Colonic mucosa (tissue), 4 donors: ENCODE measurements at regions not wholly inside any gene's neighbourhood (a gene's known extent, or its start where the extent isn't known, plus 50 kb on each side); places are given as distances from the start of the nearest gene placed in this dataset.

Experiments used
- DNase-seq: peaks from one replicate; pipeline ENCODE4 v3.0.0-alpha.2; 2020
- H3K27ac ChIP-seq: fragments of 200-600 bp; one replicate; pipeline ENCODE4 v1.8.0; 2021
- H3K27me3 ChIP-seq: fragments of 200-600 bp; one replicate; pipeline ENCODE4 v1.8.0; 2021
- H3K36me3 ChIP-seq: fragments of 200-600 bp; one replicate; pipeline ENCODE4 v1.8.0; 2021
- H3K4me1 ChIP-seq: fragments of 200-600 bp; one replicate; pipeline ENCODE4 v1.8.0; 2021; ENCODE audit warnings: mild to moderate bottlenecking
- H3K4me3 ChIP-seq: fragments of 200-600 bp; one replicate; pipeline ENCODE4 v1.8.0; 2021
- H3K9ac ChIP-seq, 2 donors: one replicate each; pipeline ENCODE4 v1.7.0; 2013; ENCODE audit warnings: control low read depth in 2 of 2, low read depth in 2 of 2, low read length in 2 of 2
- H3K9me3 ChIP-seq: fragments of 200-600 bp; one replicate; pipeline ENCODE4 v1.8.0; 2021
- intact Hi-C: fragments of 100-400 bp; cut with DNase I; formaldehyde crosslinking; loops from one replicate; pipeline ENCODE4 v1.14.1; 2022
- TF ChIP-seq, protein P1 (sequence below): fragments of 200-600 bp; IDR thresholded peaks from one replicate; pipeline ENCODE4 v1.8.0; 2022; ENCODE audit warnings: antibody characterized with exemption, mild to moderate bottlenecking
- donor health status: healthy.
- donor health status: DM: no; HTN: no; CAD: no.
- donor health status: DM: no; HTN: no; CAD: no.

DNA sequence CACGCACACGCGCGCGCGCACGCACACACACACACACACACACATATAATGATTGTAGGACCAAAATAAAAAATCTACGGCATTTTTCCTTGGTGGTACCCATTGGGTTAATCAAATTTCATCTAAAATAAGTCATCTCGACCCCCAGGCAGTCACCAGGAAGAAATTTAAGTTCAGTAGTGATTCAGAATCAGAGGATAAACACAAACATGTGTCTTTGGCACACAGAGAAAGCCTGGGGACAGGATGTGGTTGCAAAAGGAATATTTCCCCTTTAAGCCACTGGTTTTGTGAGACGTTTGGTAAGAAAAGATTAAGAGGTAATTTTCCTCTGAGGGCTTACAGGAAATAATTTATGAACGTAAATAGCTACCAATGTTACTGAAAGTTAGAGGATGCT is 171.6 kb upstream of the PIEZO2 start:
- H3K4me1 ChIP-seq, result no peaks in the 10 kb centered on the region
- H3K4me3 ChIP-seq, result no peak overlapping the region
- H3K9ac ChIP-seq, result no peak overlapping the region
- TF ChIP-seq, protein P1, sequence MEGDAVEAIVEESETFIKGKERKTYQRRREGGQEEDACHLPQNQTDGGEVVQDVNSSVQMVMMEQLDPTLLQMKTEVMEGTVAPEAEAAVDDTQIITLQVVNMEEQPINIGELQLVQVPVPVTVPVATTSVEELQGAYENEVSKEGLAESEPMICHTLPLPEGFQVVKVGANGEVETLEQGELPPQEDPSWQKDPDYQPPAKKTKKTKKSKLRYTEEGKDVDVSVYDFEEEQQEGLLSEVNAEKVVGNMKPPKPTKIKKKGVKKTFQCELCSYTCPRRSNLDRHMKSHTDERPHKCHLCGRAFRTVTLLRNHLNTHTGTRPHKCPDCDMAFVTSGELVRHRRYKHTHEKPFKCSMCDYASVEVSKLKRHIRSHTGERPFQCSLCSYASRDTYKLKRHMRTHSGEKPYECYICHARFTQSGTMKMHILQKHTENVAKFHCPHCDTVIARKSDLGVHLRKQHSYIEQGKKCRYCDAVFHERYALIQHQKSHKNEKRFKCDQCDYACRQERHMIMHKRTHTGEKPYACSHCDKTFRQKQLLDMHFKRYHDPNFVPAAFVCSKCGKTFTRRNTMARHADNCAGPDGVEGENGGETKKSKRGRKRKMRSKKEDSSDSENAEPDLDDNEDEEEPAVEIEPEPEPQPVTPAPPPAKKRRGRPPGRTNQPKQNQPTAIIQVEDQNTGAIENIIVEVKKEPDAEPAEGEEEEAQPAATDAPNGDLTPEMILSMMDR, result no peak
- no peaks in the 10 kb centered on the region for H3K27me3 ChIP-seq
- no peaks in the 10 kb centered on the region for H3K36me3 ChIP-seq
- no peaks in the 10 kb centered on the region for H3K9me3 ChIP-seq
- no peak for DNase-seq
- no peak overlapping the region for H3K27ac ChIP-seq
- intact Hi-C loops, result no loop called here

DNA sequence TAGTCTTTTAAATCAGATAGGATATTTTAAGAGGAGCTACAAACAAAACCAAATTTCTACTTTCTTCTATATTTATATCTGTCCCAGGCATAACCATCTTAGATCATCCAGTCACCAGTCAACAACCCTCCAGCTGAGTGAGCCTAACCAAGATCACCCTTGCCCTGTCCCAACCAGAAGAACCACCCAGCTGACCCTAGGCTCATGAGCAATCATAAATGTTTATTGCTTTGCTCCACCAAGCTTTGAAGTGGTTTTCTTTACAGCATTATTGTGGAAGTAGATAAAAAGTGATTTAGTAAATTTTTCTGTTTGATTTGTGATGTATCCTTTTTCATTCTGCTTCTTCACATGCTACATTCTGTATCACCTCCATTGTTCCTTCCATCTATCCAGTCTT is 167.2 kb upstream of the PIEZO2 start:
- Histone ChIP-seq H3K4me1 (no peaks in the 10 kb centered on the region), H3K9ac (no peak overlapping the region), H3K27me3 (no peaks in the 10 kb centered on the region), H3K9me3 (no peaks in the 10 kb centered on the region), H3K27ac (no peak overlapping the region), H3K4me3 (no peak overlapping the region), H3K36me3 (no peaks in the 10 kb centered on the region)
- intact Hi-C loops, result loop anchor here (10.0 kb wide), 1 partner anchor 62 kb away; no protein-coding TSS in a partner anchor
- TF ChIP-seq, protein P1, result no peak
- no peak for DNase-seq

DNA sequence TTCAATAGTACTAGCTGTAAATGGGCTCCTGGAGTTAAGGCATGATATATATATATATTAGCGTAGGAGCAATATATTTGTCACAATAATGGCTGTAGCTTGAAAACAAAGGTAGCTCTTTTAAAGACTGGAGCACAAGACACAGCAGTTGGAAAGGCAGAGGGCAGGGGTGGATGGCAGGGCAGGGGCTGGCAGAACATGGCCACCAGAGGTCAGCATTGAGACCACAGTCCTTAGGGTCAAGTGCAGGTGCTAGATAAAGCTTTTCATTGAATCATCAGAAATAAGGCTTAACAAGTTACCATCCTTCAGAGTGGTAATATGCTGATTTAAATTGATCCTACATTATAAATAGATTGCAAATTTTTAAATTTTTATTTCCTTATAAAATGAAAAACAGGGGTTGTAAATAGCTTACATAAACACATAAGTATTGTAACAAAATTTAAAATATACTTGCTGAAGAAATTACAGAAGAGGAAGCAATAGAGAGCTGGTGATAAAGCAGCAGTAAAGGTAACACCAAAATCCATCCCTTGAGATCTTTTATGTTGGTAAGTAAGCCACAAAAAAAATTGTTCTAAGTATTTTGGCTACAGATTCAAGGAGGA is 161.2 kb upstream of the PIEZO2 start:
- Histone ChIP-seq H3K4me3 (no peak overlapping the region), H3K4me1 (no peaks in the 10 kb centered on the region), H3K9me3 (no peaks in the 10 kb centered on the region), H3K27ac (no peak overlapping the region), H3K27me3 (no peaks in the 10 kb centered on the region), H3K9ac (no peak overlapping the region), H3K36me3 (no peaks in the 10 kb centered on the region)
- DNase-seq, result peak; percentile 31
- intact Hi-C loops, result loop anchor here (10.0 kb wide), 1 partner anchor 56 kb away; no protein-coding TSS in a partner anchor
- TF ChIP-seq, protein P1, result no peak

DNA sequence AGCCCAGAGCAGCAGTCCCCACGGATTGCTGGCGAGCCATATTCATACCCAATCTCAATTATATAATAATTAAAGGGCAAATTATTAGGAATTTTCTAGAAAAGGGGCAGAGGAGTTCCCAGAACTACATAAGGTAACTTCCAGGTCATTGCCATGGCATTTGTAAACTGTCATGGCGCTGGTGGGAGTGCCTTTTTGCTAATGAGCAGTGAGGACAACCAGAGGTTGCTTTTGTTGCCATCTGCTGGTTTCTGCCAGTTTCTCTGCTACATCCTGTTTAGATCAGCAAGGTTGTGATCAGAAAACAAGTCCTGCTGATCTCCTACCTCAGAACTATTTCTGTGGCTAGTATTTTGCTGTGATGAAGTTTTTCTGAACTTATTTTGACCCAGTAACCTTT is 159.8 kb upstream of the PIEZO2 start:
- Histone ChIP-seq H3K9ac (no peak overlapping the region), H3K4me3 (no peak overlapping the region), H3K36me3 (no peaks in the 10 kb centered on the region), H3K27ac (no peak overlapping the region), H3K4me1 (no peaks in the 10 kb centered on the region), H3K27me3 (no peaks in the 10 kb centered on the region), H3K9me3 (no peaks in the 10 kb centered on the region)
- intact Hi-C loops, result no loop called here
- TF ChIP-seq, protein P1, result no peak
- no peak for DNase-seq

DNA sequence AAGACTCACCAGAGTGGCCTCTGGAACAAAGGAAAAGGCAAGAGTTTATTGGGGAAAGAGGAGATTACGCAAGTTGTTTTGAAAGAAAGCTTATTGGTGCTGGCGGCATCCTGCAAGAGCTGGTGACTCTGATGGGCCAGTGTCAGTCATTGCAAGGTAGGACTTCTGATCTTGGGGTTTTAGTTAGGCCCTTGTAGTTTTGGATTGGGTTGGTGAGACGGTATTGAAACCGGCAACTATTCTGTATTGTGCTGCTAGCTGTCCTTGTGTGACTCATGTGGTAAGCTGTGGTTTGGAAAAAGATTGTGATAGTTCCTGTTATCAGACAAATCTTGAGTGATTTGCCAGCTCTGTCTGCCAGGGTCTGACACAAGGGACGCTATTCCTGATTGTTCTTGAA is 159.1 kb upstream of the PIEZO2 start:
- H3K4me1 ChIP-seq, result no peaks in the 10 kb centered on the region
- H3K9me3 ChIP-seq, result no peaks in the 10 kb centered on the region
- no peak overlapping the region for H3K27ac ChIP-seq
- intact Hi-C loops, result no loop called here
- H3K36me3 ChIP-seq, result no peaks in the 10 kb centered on the region
- no peaks in the 10 kb centered on the region for H3K27me3 ChIP-seq
- no peak for DNase-seq
- TF ChIP-seq, protein P1, result no peak
- no peak overlapping the region for H3K9ac ChIP-seq
- H3K4me3 ChIP-seq, result no peak overlapping the region
